GM12878 (cell line): ENCODE measurements at regions not wholly inside any gene's neighbourhood (a gene's known extent, or its start where the extent isn't known, plus 50 kb on each side); places are given as distances from the start of the nearest gene placed in this dataset.

ENCODE experiments used
- ATAC-seq: fragments of 200-7000 bp; cut with Tn5 transposase; 3 replicates; pipeline ENCODE4 v1.9.1; 2020; ENCODE audit warnings: mild to moderate bottlenecking, moderate library complexity
- BruUV-seq: library from RNA; stranded (reverse); fragments of 400-500 nt; replicated peaks from 2 replicates; lab custom pipeline; 2021; lab: Mats Ljungman, UMichigan
- CTCF ChIA-PET: fragments of 300-600 bp; sonication (Branson Sonifier 250); formaldehyde crosslinking; extraction: SDS; loops from one replicate; lab custom pipeline; 2021; ENCODE audit warnings: inconsistent platforms; lab: Yijun Ruan, JAX
- POLR2A ChIA-PET: fragments of 350-600 bp; formaldehyde crosslinking; extraction: SDS; loops from one replicate; lab custom pipeline; 2021; ENCODE audit warnings: inconsistent platforms; lab: Charles Lee
- RAD21 ChIA-PET: fragments of 300-600 bp; sonication (Branson Sonifier 250); formaldehyde crosslinking; loops from one replicate; lab custom pipeline; 2023; ENCODE audit warnings: antibody characterized with exemption; ENCODE audit not compliant: unreplicated experiment; lab: Charles Lee
- SMC1A ChIA-PET: fragments of 300-600 bp; sonication (Branson Sonifier 250); formaldehyde crosslinking; loops from one replicate; lab custom pipeline; 2023; ENCODE audit not compliant: unreplicated experiment, uncharacterized antibody; lab: Charles Lee
- DNase-seq: peaks from one replicate; pipeline ENCODE4 v3.0.0-alpha.2; 2011; ENCODE audit warnings: low read depth, low spot score
- FAIRE-seq: peaks from 3 replicates; lab custom pipeline; 2011; peaks lifted over from hg19 to GRCh38; lab: Jason Lieb, UNC
- H2AFZ ChIP-seq: 2 replicates; pipeline ENCODE4 v1.6.0; 2011; ENCODE audit warnings: low read depth, low read length, control low read depth; ENCODE audit not compliant: control insufficient read depth
- H3K27ac ChIP-seq: 2 replicates; pipeline ENCODE4 v1.5.1; 2011; ENCODE audit warnings: control low read depth; ENCODE audit not compliant: control insufficient read depth, insufficient read depth
- H3K27me3 ChIP-seq, 2 experiments: replicated peaks in 1 of 2; 2 replicates each; pipeline versions ENCODE4 v1.6.0 to v1.6.1; 2011; ENCODE audit warnings: low read length in 1 of 2; ENCODE audit not compliant: control insufficient read depth in 2 of 2, insufficient read depth in 2 of 2
- H3K36me3 ChIP-seq, 2 experiments: 2 replicates each; pipeline ENCODE4 v1.5.1; 2011; ENCODE audit warnings: low read length in 1 of 2; ENCODE audit not compliant: control insufficient read depth in 2 of 2, insufficient read depth in 2 of 2
- H3K4me1 ChIP-seq: 2 replicates; pipeline ENCODE4 v1.6.1; 2011; ENCODE audit warnings: mild to moderate bottlenecking, low read length, moderate library complexity, mixed read lengths; ENCODE audit not compliant: control insufficient read depth, insufficient read depth
- H3K4me2 ChIP-seq: 2 replicates; pipeline ENCODE4 v1.6.0; 2011; ENCODE audit warnings: control low read depth; ENCODE audit not compliant: control insufficient read depth, insufficient read depth
- H3K4me3 ChIP-seq: fragments of 200-600 bp; sonication (generic); 2 replicates; pipeline ENCODE4 v1.5.1; 2016
- H3K79me2 ChIP-seq: 2 replicates; pipeline ENCODE4 v1.6.0; 2011; ENCODE audit warnings: low read length; ENCODE audit not compliant: control insufficient read depth, insufficient read depth
- H3K9ac ChIP-seq: 2 replicates; pipeline ENCODE4 v1.8.0; 2011; ENCODE audit warnings: low read length, control low read depth, mixed read lengths; ENCODE audit not compliant: control insufficient read depth, insufficient read depth
- H3K9me3 ChIP-seq: replicated peaks from 3 replicates; pipeline ENCODE4 v1.5.1; 2011; ENCODE audit warnings: mild to moderate bottlenecking, low read length; ENCODE audit not compliant: control insufficient read depth, insufficient read depth
- H4K20me1 ChIP-seq: 2 replicates; pipeline ENCODE4 v1.6.0; 2011; ENCODE audit not compliant: control insufficient read depth, insufficient read depth
- DPF2 ChIP-seq: fragments of 450-650 bp; IDR thresholded peaks from 2 replicates; pipeline ENCODE4 v1.6.1; 2017; ENCODE audit warnings: mild to moderate bottlenecking
- E2F8 ChIP-seq: fragments of 450-650 bp; IDR thresholded peaks from 2 replicates; pipeline ENCODE4 v1.6.1; 2018; ENCODE audit warnings: mild to moderate bottlenecking, low read depth, moderate library complexity; ENCODE audit not compliant: partially characterized antibody
- EP300 ChIP-seq, 2 experiments: fragments of 150-350 bp in 1 of 2; IDR thresholded peaks; 2 replicates each; pipeline ENCODE4 v1.6.1; 2011 to 2012; ENCODE audit warnings: low read depth in 2 of 2, low read length in 2 of 2, borderline replicate concordance in 1 of 2, improper control_type of control experiment in 1 of 2, inconsistent platforms in 1 of 2; ENCODE audit not compliant: control insufficient read depth in 1 of 2
- JUND ChIP-seq: IDR thresholded peaks from 2 replicates; pipeline ENCODE4 v1.6.1; 2012; ENCODE audit warnings: low read depth, mild to moderate bottlenecking, low read length, improper control_type of control experiment, moderate library complexity
- KAT2A ChIP-seq: conservative IDR thresholded peaks from 2 replicates; pipeline ENCODE4 v1.6.1; 2011; ENCODE audit warnings: low read depth, low read length; ENCODE audit not compliant: control insufficient read depth
- NR2C1 ChIP-seq: fragments of 450-650 bp; IDR thresholded peaks from 2 replicates; pipeline ENCODE4 v1.6.1; 2017; ENCODE audit warnings: antibody characterized with exemption, mild to moderate bottlenecking, moderate library complexity
- NR2F1 ChIP-seq: fragments of 450-650 bp; conservative IDR thresholded peaks from 2 replicates; pipeline ENCODE4 v1.6.1; 2017; ENCODE audit warnings: mild to moderate bottlenecking
- POLR2AphosphoS5 ChIP-seq: IDR thresholded peaks from 2 replicates; pipeline ENCODE4 v1.6.1; 2011; ENCODE audit warnings: mild to moderate bottlenecking, low read length, inconsistent platforms
- RELA ChIP-seq: fragments of 450-650 bp; IDR thresholded peaks from 2 replicates; pipeline ENCODE4 v1.8.0; 2014; ENCODE audit warnings: borderline replicate concordance; ENCODE audit not compliant: partially characterized antibody
- TCF3 ChIP-seq: IDR thresholded peaks from 2 replicates; pipeline ENCODE4 v1.6.1; 2012; ENCODE audit warnings: low read depth, mild to moderate bottlenecking, low read length, borderline replicate concordance; ENCODE audit not compliant: insufficient read depth
- ZBTB40 ChIP-seq: fragments of 450-650 bp; IDR thresholded peaks from 2 replicates; pipeline ENCODE4 v1.6.1; 2016; ENCODE audit warnings: mild to moderate bottlenecking, moderate library complexity, borderline replicate concordance
- in situ Hi-C: fragments of 300-500 bp; cut with MboI; formaldehyde crosslinking; loops from 9 replicates; pipeline ENCODE4 v1.14.3; 2018; ENCODE audit warnings: mixed read lengths
- intact Hi-C: fragments of 100-400 bp; cut with micrococcal nuclease; formaldehyde crosslinking; loops from one replicate; pipeline ENCODE4 v1.14.2; 2022; ENCODE audit not compliant: unreplicated experiment
- TF ChIP-seq, protein P1 (sequence below): fragments of 450-650 bp; IDR thresholded peaks from 2 replicates; pipeline ENCODE4 v1.6.1; 2017; ENCODE audit warnings: mild to moderate bottlenecking, moderate library complexity
- TF ChIP-seq, protein P2 (sequence below): fragments of 450-650 bp; IDR thresholded peaks from 2 replicates; pipeline ENCODE4 v1.6.1; 2016; ENCODE audit warnings: mild to moderate bottlenecking

DNA sequence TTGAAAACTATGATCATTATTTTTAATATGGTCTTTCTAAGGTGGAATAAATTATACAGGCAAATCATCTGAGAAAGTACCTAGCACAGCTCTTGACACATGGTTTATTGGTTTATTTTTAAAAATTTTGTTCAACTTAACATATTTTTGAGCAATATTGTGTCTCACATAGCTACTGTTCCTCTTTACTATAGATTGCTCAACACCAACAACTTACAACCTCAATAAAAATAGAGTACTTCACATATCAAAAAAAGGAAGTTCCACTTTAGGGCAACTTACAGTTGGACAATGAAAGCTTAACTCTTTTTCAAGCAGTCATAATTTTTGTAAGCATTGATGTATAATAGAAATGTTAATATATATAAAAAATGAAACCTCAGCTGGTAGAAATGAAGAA lies 440.9 kb upstream of the UBE2E3 start:
- ATAC-seq: no peak
- H3K9me3 ChIP-seq: no peaks in the 10 kb centered on the region
- ChIA-PET RAD21 (no interaction called here), SMC1A (interaction anchor here (1.3 kb wide), 1 partner anchor 18 kb away, joined by 3 read pairs; no protein-coding TSS in a partner anchor), POLR2A (no interaction called here), CTCF (interaction anchor here (0.8 to 1.9 kb wide), 2 partner anchors 8 to 416 kb away, joined by 3 to 4 read pairs; no protein-coding TSS in a partner anchor)
- H3K27me3 ChIP-seq: no peaks in the 10 kb centered on the region
- no peak overlapping the region for H3K27ac ChIP-seq
- in situ Hi-C loops (no loop called here), intact Hi-C loops (no loop called here)
- no TSS peak for BruUV-seq
- no peak for DNase-seq
- no peaks in the 10 kb centered on the region for H3K36me3 ChIP-seq
- H3K4me2 ChIP-seq: no peak overlapping the region
- no peaks in the 10 kb centered on the region for H4K20me1 ChIP-seq
- H3K9ac ChIP-seq: no peak overlapping the region
- H3K4me1 ChIP-seq: no peaks in the 10 kb centered on the region
- H2AFZ ChIP-seq: no peak overlapping the region
- H3K4me3 ChIP-seq: no peak overlapping the region
- H3K79me2 ChIP-seq: no peaks in the 10 kb centered on the region
- no peak for FAIRE-seq
- no peak for TF ChIP-seq POLR2AphosphoS5
- no peak for TF ChIP-seq NR2C1
- TF ChIP-seq TCF3: no peak
- TF ChIP-seq DPF2: no peak
- TF ChIP-seq EP300 (IDR thresholded peaks at IDR 0.05; ENCODE audit: borderline replicate concordance in 1 of 2, control insufficient read depth in 1 of 2, low read depth in 2 of 2, low read length in 2 of 2): no peak
- no peak for TF ChIP-seq ZBTB40
- TF ChIP-seq, protein P1, sequence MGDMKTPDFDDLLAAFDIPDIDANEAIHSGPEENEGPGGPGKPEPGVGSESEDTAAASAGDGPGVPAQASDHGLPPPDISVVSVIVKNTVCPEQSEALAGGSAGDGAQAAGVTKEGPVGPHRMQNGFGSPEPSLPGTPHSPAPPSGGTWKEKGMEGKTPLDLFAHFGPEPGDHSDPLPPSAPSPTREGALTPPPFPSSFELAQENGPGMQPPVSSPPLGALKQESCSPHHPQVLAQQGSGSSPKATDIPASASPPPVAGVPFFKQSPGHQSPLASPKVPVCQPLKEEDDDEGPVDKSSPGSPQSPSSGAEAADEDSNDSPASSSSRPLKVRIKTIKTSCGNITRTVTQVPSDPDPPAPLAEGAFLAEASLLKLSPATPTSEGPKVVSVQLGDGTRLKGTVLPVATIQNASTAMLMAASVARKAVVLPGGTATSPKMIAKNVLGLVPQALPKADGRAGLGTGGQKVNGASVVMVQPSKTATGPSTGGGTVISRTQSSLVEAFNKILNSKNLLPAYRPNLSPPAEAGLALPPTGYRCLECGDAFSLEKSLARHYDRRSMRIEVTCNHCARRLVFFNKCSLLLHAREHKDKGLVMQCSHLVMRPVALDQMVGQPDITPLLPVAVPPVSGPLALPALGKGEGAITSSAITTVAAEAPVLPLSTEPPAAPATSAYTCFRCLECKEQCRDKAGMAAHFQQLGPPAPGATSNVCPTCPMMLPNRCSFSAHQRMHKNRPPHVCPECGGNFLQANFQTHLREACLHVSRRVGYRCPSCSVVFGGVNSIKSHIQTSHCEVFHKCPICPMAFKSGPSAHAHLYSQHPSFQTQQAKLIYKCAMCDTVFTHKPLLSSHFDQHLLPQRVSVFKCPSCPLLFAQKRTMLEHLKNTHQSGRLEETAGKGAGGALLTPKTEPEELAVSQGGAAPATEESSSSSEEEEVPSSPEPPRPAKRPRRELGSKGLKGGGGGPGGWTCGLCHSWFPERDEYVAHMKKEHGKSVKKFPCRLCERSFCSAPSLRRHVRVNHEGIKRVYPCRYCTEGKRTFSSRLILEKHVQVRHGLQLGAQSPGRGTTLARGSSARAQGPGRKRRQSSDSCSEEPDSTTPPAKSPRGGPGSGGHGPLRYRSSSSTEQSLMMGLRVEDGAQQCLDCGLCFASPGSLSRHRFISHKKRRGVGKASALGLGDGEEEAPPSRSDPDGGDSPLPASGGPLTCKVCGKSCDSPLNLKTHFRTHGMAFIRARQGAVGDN: no peak
- no peak for TF ChIP-seq KAT2A
- TF ChIP-seq, protein P2, sequence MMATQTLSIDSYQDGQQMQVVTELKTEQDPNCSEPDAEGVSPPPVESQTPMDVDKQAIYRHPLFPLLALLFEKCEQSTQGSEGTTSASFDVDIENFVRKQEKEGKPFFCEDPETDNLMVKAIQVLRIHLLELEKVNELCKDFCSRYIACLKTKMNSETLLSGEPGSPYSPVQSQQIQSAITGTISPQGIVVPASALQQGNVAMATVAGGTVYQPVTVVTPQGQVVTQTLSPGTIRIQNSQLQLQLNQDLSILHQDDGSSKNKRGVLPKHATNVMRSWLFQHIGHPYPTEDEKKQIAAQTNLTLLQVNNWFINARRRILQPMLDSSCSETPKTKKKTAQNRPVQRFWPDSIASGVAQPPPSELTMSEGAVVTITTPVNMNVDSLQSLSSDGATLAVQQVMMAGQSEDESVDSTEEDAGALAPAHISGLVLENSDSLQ: no peak
- no peak for TF ChIP-seq E2F8
- no peak for TF ChIP-seq RELA
- TF ChIP-seq NR2F1: no peak
- no peak for TF ChIP-seq JUND
